OCI-LY1 (cell line): ENCODE measurements at regions not wholly inside any gene's neighbourhood (a gene's known extent, or its start where the extent isn't known, plus 50 kb on each side); places are given as distances from the start of the nearest gene placed in this dataset.

Experiments used
- H2AFZ ChIP-seq: fragments of 200-600 bp; sonication (generic), shearing (Covaris generic); 2 replicates; pipeline ENCODE4 v1.6.0; 2014; ENCODE audit warnings: antibody characterized with exemption, mild to moderate bottlenecking, low read length
- H3F3A ChIP-seq: fragments of 200-600 bp; sonication (generic), shearing (Covaris generic); 2 replicates; pipeline ENCODE4 v1.6.0; 2014; ENCODE audit warnings: mild to moderate bottlenecking, antibody characterized with exemption, low read length, moderate library complexity; ENCODE audit not compliant: insufficient read depth
- H3K27ac ChIP-seq: fragments of 200-600 bp; sonication (generic); 2 replicates; pipeline ENCODE4 v1.5.1; 2014; ENCODE audit warnings: low read length, mixed run types, mild to moderate bottlenecking, low read depth; ENCODE audit not compliant: poor library complexity, severe bottlenecking
- H3K27me3 ChIP-seq: fragments of 200-600 bp; sonication (generic); 2 replicates; pipeline ENCODE4 v1.6.0; 2014; ENCODE audit warnings: antibody characterized with exemption, mild to moderate bottlenecking, low read length, moderate library complexity; ENCODE audit not compliant: insufficient read depth
- H3K36me3 ChIP-seq: fragments of 200-600 bp; sonication (generic); 2 replicates; pipeline ENCODE4 v1.6.1; 2014; ENCODE audit warnings: mild to moderate bottlenecking, antibody characterized with exemption, low read length, moderate library complexity, mixed read lengths; ENCODE audit not compliant: insufficient read depth
- H3K4me1 ChIP-seq: fragments of 200-600 bp; sonication (generic); 2 replicates; pipeline ENCODE4 v1.5.1; 2014; ENCODE audit warnings: mild to moderate bottlenecking, low read length, moderate library complexity; ENCODE audit not compliant: insufficient read depth, severe bottlenecking
- H3K4me2 ChIP-seq: fragments of 200-600 bp; sonication (generic), shearing (Covaris generic); 2 replicates; pipeline ENCODE4 v1.6.1; 2014; ENCODE audit warnings: low read length
- H3K4me3 ChIP-seq: fragments of 200-600 bp; sonication (generic); 2 replicates; pipeline ENCODE4 v1.5.1; 2014; ENCODE audit warnings: low read length, low read depth, mild to moderate bottlenecking, mixed read lengths; ENCODE audit not compliant: poor library complexity, severe bottlenecking
- H3K79me2 ChIP-seq: fragments of 200-600 bp; shearing (Covaris generic); 2 replicates; pipeline ENCODE4 v1.6.1; 2016; ENCODE audit warnings: mixed run types, low read length, mixed read lengths; ENCODE audit not compliant: insufficient read depth
- H3K9ac ChIP-seq: fragments of 200-600 bp; sonication (generic), shearing (Covaris generic); 2 replicates; pipeline ENCODE4 v1.6.1; 2014; ENCODE audit warnings: mild to moderate bottlenecking, low read length, mixed read lengths
- H3K9me2 ChIP-seq: fragments of 200-600 bp; sonication (generic), shearing (Covaris generic); 2 replicates; pipeline ENCODE4 v1.6.1; 2014; ENCODE audit warnings: low read depth, mild to moderate bottlenecking, low read length, mixed read lengths
- H3K9me3 ChIP-seq: fragments of 200-600 bp; shearing (Covaris generic); 2 replicates; pipeline ENCODE4 v1.6.1; 2014; ENCODE audit warnings: low read length, mixed read lengths
- H4K20me1 ChIP-seq: fragments of 200-600 bp; sonication (generic), shearing (Covaris generic); 2 replicates; pipeline ENCODE4 v1.6.0; 2016; ENCODE audit warnings: mild to moderate bottlenecking, low read length; ENCODE audit not compliant: insufficient read depth
- EZH2 ChIP-seq: fragments of 200-600 bp; sonication (generic), shearing (Covaris generic); IDR thresholded peaks from 2 replicates; pipeline ENCODE4 v1.8.0; 2017; ENCODE audit warnings: borderline replicate concordance, mixed run types, mild to moderate bottlenecking, antibody characterized with exemption, low read length, moderate library complexity, mixed read lengths
- TF ChIP-seq, protein P1 (sequence below): fragments of 200-600 bp; sonication (generic), shearing (Covaris generic); IDR thresholded peaks from 2 replicates; pipeline ENCODE4 v1.5.1; 2017; ENCODE audit warnings: mild to moderate bottlenecking, antibody characterized with exemption, low read length, moderate library complexity, mixed read lengths

DNA sequence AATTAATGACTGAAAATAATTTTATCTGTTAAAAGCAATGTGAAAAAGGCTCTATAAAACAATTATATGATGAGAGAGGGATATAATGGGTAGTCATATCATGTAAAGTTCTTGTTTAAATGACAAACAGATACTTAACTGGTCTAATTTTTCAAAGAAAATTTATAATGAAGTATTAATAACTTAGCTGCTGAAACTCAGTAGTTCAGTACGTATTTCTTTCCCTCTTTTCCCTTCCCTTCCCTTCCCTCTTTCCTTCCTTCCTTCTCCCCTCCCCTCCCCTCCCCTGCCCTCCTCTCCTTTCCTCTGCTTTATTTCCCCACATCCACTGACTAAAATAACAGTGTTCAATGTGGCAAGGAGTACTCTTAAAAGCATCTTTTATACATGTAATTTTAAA lies 123.1 kb upstream of the PTGFR start:
- no peak for TF ChIP-seq EZH2
- TF ChIP-seq, protein P1, sequence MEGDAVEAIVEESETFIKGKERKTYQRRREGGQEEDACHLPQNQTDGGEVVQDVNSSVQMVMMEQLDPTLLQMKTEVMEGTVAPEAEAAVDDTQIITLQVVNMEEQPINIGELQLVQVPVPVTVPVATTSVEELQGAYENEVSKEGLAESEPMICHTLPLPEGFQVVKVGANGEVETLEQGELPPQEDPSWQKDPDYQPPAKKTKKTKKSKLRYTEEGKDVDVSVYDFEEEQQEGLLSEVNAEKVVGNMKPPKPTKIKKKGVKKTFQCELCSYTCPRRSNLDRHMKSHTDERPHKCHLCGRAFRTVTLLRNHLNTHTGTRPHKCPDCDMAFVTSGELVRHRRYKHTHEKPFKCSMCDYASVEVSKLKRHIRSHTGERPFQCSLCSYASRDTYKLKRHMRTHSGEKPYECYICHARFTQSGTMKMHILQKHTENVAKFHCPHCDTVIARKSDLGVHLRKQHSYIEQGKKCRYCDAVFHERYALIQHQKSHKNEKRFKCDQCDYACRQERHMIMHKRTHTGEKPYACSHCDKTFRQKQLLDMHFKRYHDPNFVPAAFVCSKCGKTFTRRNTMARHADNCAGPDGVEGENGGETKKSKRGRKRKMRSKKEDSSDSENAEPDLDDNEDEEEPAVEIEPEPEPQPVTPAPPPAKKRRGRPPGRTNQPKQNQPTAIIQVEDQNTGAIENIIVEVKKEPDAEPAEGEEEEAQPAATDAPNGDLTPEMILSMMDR, result no peak
- no peak overlapping the region for H2AFZ ChIP-seq
- no peak overlapping the region for H3K4me3 ChIP-seq
- H3K9me3 ChIP-seq, result no peaks in the 10 kb centered on the region
- no peak overlapping the region for H3K4me2 ChIP-seq
- no peak overlapping the region for H3K27ac ChIP-seq
- no peaks in the 10 kb centered on the region for H3K27me3 ChIP-seq
- H3K9me2 ChIP-seq, result no peaks in the 10 kb centered on the region
- no peak overlapping the region for H3K9ac ChIP-seq
- H3K79me2 ChIP-seq, result no peaks in the 10 kb centered on the region
- no peaks in the 10 kb centered on the region for H4K20me1 ChIP-seq
- no peaks in the 10 kb centered on the region for H3K4me1 ChIP-seq
- H3F3A ChIP-seq, result no peaks in the 10 kb centered on the region
- no peaks in the 10 kb centered on the region for H3K36me3 ChIP-seq

DNA sequence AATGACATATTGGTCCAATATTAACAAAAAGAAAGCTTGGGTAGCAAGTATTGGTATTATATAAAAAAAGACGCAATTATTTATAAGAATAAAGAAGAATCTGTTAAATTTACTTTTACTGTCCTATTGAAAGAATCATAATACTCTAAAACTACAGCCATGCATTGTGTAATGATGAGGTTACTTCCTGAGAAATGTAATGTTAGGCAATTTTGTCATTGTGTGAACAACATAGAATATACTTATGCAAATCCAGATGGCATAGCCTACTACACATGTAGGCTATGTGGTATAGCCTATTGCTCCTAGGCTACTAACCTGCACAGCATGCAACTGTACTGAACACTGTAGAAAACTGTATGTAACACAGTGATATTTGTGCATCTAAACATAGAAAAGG lies 121.2 kb upstream of the PTGFR start:
- no peaks in the 10 kb centered on the region for H3K9me2 ChIP-seq
- no peaks in the 10 kb centered on the region for H3K27me3 ChIP-seq
- H3K79me2 ChIP-seq, result no peaks in the 10 kb centered on the region
- no peak overlapping the region for H3K4me2 ChIP-seq
- no peaks in the 10 kb centered on the region for H3K36me3 ChIP-seq
- TF ChIP-seq, protein P1, result no peak
- no peak for TF ChIP-seq EZH2
- no peak overlapping the region for H3K4me3 ChIP-seq
- no peaks in the 10 kb centered on the region for H3F3A ChIP-seq
- H3K9me3 ChIP-seq, result no peaks in the 10 kb centered on the region
- no peak overlapping the region for H3K9ac ChIP-seq
- no peaks in the 10 kb centered on the region for H4K20me1 ChIP-seq
- H3K4me1 ChIP-seq, result no peaks in the 10 kb centered on the region
- no peak overlapping the region for H2AFZ ChIP-seq
- H3K27ac ChIP-seq, result no peak overlapping the region

DNA sequence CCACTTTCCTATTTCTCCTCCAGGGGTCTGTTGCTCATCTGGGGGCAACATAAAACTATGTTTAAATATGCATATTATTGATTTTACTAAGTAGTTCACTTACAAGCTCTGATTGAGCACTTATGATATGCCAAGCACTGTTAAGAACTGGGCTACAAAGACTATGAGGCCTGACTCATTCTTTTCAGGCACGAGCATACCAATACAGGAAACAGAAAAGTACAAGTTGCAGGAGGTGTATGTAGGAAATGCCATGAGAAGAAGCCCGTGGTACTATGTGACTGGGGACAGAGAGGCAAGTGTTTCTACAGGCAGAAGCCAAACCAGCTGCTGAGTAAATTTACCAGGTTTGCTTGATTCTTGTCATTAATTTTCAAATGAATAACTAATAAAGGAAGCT lies 120.4 kb upstream of the PTGFR start:
- no peak overlapping the region for H2AFZ ChIP-seq
- TF ChIP-seq EZH2, result no peak
- TF ChIP-seq, protein P1, result no peak
- H3K4me2 ChIP-seq, result no peak overlapping the region

More for the DNA sequence above, 120.4 kb upstream of the PTGFR start:
- Histone ChIP-seq H3K36me3 (no peaks in the 10 kb centered on the region), H3F3A (no peaks in the 10 kb centered on the region), H3K9ac (no peak overlapping the region), H3K79me2 (no peaks in the 10 kb centered on the region), H3K9me3 (no peaks in the 10 kb centered on the region), H3K4me3 (no peak overlapping the region), H3K27ac (no peak overlapping the region), H4K20me1 (no peaks in the 10 kb centered on the region), H3K4me1 (no peaks in the 10 kb centered on the region), H3K9me2 (no peaks in the 10 kb centered on the region), H3K27me3 (no peaks in the 10 kb centered on the region)
